Right lobe of liver (tissue), 4 donors: ENCODE measurements at regions not wholly inside any gene's neighbourhood (a gene's known extent, or its start where the extent isn't known, plus 50 kb on each side); places are given as distances from the start of the nearest gene placed in this dataset.

Source experiments
- CTCF ChIP-seq, 4 donors: fragments of 200-600 bp in 3 of 4; fragments of 450-650 bp in 1 of 4; IDR thresholded peaks; one replicate each; pipeline versions ENCODE4 v1.5.1 to v1.8.0; 2016 to 2022; ENCODE audit warnings: antibody characterized with exemption in 4 of 4, mild to moderate bottlenecking in 2 of 4
- POLR2A ChIP-seq: fragments of 450-650 bp; IDR thresholded peaks from one replicate; pipeline ENCODE4 v1.6.1; 2017; ENCODE audit warnings: antibody characterized with exemption, mild to moderate bottlenecking
- donor health status: DM: no; HTN: no; CAD: no.
- donor health status: DM: no; HTN: no; CAD: no.
- donor health status: DM: no; HTN: yes; CAD: no.

GRCh38 chr4:125626946-125627345, 312.2 kb downstream of the FAT4 start:
- TF ChIP-seq POLR2A = no peak
- TF ChIP-seq CTCF (IDR thresholded peaks at IDR 0.05) = no peak
